ENCODE measurements at regions not wholly inside any gene's neighbourhood (a gene's known extent, or its start where the extent isn't known, plus 50 kb on each side); places are given as distances from the start of the nearest gene placed in this dataset.
A peak's percentile ranks its signal among the peaks of the same experiment; 100 is the strongest.

DNA sequence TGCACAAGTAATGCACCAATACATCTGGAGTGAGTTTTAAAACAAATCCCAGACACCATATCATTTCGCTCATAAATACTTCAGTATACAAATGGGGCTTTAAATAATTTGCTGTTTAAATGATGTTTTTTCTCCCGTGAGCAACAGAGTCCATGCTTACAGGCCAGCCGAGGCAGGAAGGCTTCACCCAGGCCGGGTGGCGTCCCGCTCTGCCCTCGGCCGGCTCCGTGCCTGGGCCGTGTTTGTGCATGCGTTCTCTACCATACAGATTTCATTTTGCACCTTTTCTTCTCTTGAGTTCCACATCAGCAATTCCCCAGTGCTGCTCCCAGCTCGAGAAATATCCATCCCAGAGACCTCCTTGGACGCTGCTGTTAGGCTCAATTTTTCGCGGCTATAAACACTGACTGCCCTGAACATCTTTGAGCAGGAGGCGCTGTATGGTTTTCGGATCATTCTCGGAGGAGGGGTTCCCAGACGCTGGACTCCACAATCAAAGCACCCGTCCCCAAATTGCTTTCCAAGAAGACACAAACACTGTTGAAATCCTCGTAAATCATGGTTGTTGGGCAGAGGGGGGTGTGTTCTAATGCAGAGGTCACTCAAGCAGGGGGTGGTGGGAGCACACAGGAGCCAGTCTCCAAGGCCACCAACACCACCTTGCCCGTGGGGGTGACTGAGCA is 91.6 kb downstream of the MICALL2 start:
- H3K4me3 Mint-ChIP-seq: no peak overlapping the region
- H3K27me3 Mint-ChIP-seq (ENCODE audit: insufficient read depth): peaks cover 44% of the 10 kb centered on the region
- no peak for DNase-seq

GRCh38 chr7:1368184-1368681 is 91.0 kb downstream of the MICALL2 start:
- H3K27ac ChIP-seq (ENCODE audit: low read depth, low read length): no peak overlapping the region
- H3K4me1 ChIP-seq (ENCODE audit: control insufficient read depth, insufficient read depth, low read length): no peaks in the 10 kb centered on the region
- H3K27me3 Mint-ChIP-seq (ENCODE audit: insufficient read depth): peaks cover 48% of the 10 kb centered on the region
- peaks cover 32% of the 10 kb centered on the region for H3K27me3 ChIP-seq (ENCODE audit: control insufficient read depth, insufficient read depth, low read length, poor library complexity, severe bottlenecking)
- H3K36me3 Mint-ChIP-seq (ENCODE audit: low read depth): no peaks in the 10 kb centered on the region
- no peak overlapping the region for H3K4me3 Mint-ChIP-seq
- H3K4me3 ChIP-seq (ENCODE audit: low read length): no peak overlapping the region
- no peaks in the 10 kb centered on the region for H3K9me3 ChIP-seq (ENCODE audit: control insufficient read depth, low read length)
- H3K9ac ChIP-seq (ENCODE audit: extremely low read depth, low read length, poor library complexity, severe bottlenecking): no peak overlapping the region
- no peak for DNase-seq
- H3K4me1 Mint-ChIP-seq: no peaks in the 10 kb centered on the region
- H3K36me3 ChIP-seq (ENCODE audit: control insufficient read depth, insufficient read depth, low read length): no peaks in the 10 kb centered on the region
- TF ChIP-seq, protein P1, sequence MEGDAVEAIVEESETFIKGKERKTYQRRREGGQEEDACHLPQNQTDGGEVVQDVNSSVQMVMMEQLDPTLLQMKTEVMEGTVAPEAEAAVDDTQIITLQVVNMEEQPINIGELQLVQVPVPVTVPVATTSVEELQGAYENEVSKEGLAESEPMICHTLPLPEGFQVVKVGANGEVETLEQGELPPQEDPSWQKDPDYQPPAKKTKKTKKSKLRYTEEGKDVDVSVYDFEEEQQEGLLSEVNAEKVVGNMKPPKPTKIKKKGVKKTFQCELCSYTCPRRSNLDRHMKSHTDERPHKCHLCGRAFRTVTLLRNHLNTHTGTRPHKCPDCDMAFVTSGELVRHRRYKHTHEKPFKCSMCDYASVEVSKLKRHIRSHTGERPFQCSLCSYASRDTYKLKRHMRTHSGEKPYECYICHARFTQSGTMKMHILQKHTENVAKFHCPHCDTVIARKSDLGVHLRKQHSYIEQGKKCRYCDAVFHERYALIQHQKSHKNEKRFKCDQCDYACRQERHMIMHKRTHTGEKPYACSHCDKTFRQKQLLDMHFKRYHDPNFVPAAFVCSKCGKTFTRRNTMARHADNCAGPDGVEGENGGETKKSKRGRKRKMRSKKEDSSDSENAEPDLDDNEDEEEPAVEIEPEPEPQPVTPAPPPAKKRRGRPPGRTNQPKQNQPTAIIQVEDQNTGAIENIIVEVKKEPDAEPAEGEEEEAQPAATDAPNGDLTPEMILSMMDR (conservative IDR thresholded peaks at IDR 0.05): no peak
- peaks cover 2% of the 10 kb centered on the region for H3K9me3 Mint-ChIP-seq
- no peak overlapping the region for H3K27ac Mint-ChIP-seq
- WGBS, 2 experiments (ENCODE audit: insufficient coverage in 1 of 2, insufficient read length in 1 of 2): 60 to 71% methylated on average over 3 to 11 of the region's 11 CpGs

More for the DNA sequence above, 91.6 kb downstream of the MICALL2 start:
- peaks cover 32% of the 10 kb centered on the region for H3K27me3 ChIP-seq (ENCODE audit: control insufficient read depth, insufficient read depth, low read length, poor library complexity, severe bottlenecking)
- H3K27ac ChIP-seq (ENCODE audit: low read depth, low read length): no peak overlapping the region
- 87% methylated on average over 17 to 22 of the region's 22 CpGs for whole genome bisulfite sequencing, 2 experiments (ENCODE audit: insufficient coverage in 1 of 2, insufficient read length in 1 of 2)
- no peaks in the 10 kb centered on the region for H3K4me1 ChIP-seq (ENCODE audit: control insufficient read depth, insufficient read depth, low read length)
- Mint-ChIP-seq H3K9me3 (peaks cover 2% of the 10 kb centered on the region), H3K4me1 (no peaks in the 10 kb centered on the region), H3K27ac (no peak overlapping the region), H3K36me3 (ENCODE audit: low read depth) (no peaks in the 10 kb centered on the region)
- no peak overlapping the region for H3K4me3 ChIP-seq (ENCODE audit: low read length)
- TF ChIP-seq, protein P1 (conservative IDR thresholded peaks at IDR 0.05): no peak
- H3K9me3 ChIP-seq (ENCODE audit: control insufficient read depth, low read length): no peaks in the 10 kb centered on the region
- H3K9ac ChIP-seq (ENCODE audit: extremely low read depth, low read length, poor library complexity, severe bottlenecking): no peak overlapping the region
- no peaks in the 10 kb centered on the region for H3K36me3 ChIP-seq (ENCODE audit: control insufficient read depth, insufficient read depth, low read length)

- Mint-ChIP-seq H3K27me3 (ENCODE audit: insufficient read depth) (peaks cover 50% of the 10 kb centered on the region), H3K4me1 (no peaks in the 10 kb centered on the region), H3K36me3 (ENCODE audit: low read depth) (no peaks in the 10 kb centered on the region), H3K4me3 (peak overlapping the region; percentile 13), H3K27ac (no peak overlapping the region), H3K9me3 (peaks cover 2% of the 10 kb centered on the region)
- no peaks in the 10 kb centered on the region for H3K36me3 ChIP-seq (ENCODE audit: control insufficient read depth, insufficient read depth, low read length)
- H3K27me3 ChIP-seq (ENCODE audit: control insufficient read depth, insufficient read depth, low read length, poor library complexity, severe bottlenecking): peaks cover 32% of the 10 kb centered on the region
- TF ChIP-seq, protein P1 (conservative IDR thresholded peaks at IDR 0.05): peak; percentile 82
- no peak overlapping the region for H3K4me3 ChIP-seq (ENCODE audit: low read length)
- DNase-seq: peak; percentile 99
- whole genome bisulfite sequencing, 2 experiments (ENCODE audit: insufficient coverage in 1 of 2, insufficient read length in 1 of 2): 7 to 10% methylated on average over 17 to 69 of the region's 74 CpGs
- H3K9me3 ChIP-seq (ENCODE audit: control insufficient read depth, low read length): no peaks in the 10 kb centered on the region
- H3K4me1 ChIP-seq (ENCODE audit: control insufficient read depth, insufficient read depth, low read length): no peaks in the 10 kb centered on the region
- H3K27ac ChIP-seq (ENCODE audit: low read depth, low read length): no peak overlapping the region
- H3K9ac ChIP-seq (ENCODE audit: extremely low read depth, low read length, poor library complexity, severe bottlenecking): no peak overlapping the region
These were observed 90.3 kb downstream of the MICALL2 start for GRCh38 chr7:1368682-1369571.

Data from endodermal cell (in vitro differentiated cells).